ENCODE measurements at regions not wholly inside any gene's neighbourhood (a gene's known extent, or its start where the extent isn't known, plus 50 kb on each side); places are given as distances from the start of the nearest gene placed in this dataset.

DNA sequence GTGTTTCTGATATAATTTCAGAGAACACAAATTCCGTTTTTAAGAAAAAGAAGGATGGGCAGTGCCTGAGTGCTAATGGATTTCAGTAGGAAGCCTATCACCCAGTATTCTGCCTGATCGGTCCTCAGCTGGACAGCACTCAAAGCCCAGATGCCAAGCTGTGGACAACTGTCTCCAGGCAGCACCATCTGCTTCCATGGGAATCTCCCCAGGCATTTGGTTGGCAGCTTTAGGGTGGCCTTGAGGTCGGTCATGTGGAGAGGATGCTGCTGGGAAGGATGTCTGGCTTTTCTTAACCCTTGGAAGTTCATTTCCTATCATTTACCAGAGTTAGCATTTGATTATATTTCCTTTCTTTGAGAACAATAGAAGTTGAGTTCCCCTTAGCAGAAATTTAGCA lies 311.7 kb downstream of the TBC1D4 start:
- Histone ChIP-seq H3K79me2 (ENCODE audit: insufficient read depth, low read length) (no peaks in the 10 kb centered on the region), H3K36me3 (replicated peaks in 1 of 2; ENCODE audit: control insufficient read depth in 1 of 2, insufficient read depth in 2 of 2, low read length in 2 of 2) (no peaks in the 10 kb centered on the region), H3K9me3 (replicated peaks in 1 of 2; ENCODE audit: control insufficient read depth in 1 of 2, insufficient read depth in 1 of 2, low read length in 2 of 2) (peaks cover 0 to 3% of the 10 kb centered on the region in 2 donors), H3K9ac (ENCODE audit: insufficient read depth, low read length, poor library complexity, severe bottlenecking) (no peak overlapping the region), H3K4me1 (ENCODE audit: control insufficient read depth in 1 of 2, insufficient read depth in 2 of 2, low read length in 2 of 2) (no peaks in the 10 kb centered on the region), H4K20me1 (ENCODE audit: insufficient read depth, low read length) (no peaks in the 10 kb centered on the region), H3K4me3 (replicated peaks in 1 of 3; ENCODE audit: low read depth in 2 of 3, low read length in 3 of 3) (no peak overlapping the region), H3K27ac (ENCODE audit: low read depth in 1 of 2, low read length in 2 of 2) (no peak overlapping the region), H2AFZ (ENCODE audit: insufficient read depth, low read depth, low read length, poor library complexity, severe bottlenecking) (no peak overlapping the region), H3K4me2 (replicated peaks; ENCODE audit: extremely low read depth, low read length, poor library complexity, severe bottlenecking) (no peak overlapping the region), H3K27me3 (ENCODE audit: control insufficient read depth in 2 of 2, insufficient read depth in 2 of 2, low read length in 2 of 2) (no peaks in the 10 kb centered on the region)
- no peaks in the 10 kb centered on the region for H3K36me3 Mint-ChIP-seq
- H3K27me3 Mint-ChIP-seq (ENCODE audit: low read depth in 3 of 3), result peaks cover 0 to 1% (median 1%) of the 10 kb centered on the region in 3 donors
- intact Hi-C loops (cut with micrococcal nuclease), result no loop called here
- whole genome bisulfite sequencing (ENCODE audit: insufficient coverage), result 94% methylated on average over 2 of the region's 3 CpGs
- H3K4me3 Mint-ChIP-seq, result no peak overlapping the region
- DNase-seq, result no peak
- H3K27ac Mint-ChIP-seq, result no peak overlapping the region
- no peaks in the 10 kb centered on the region for H3K4me1 Mint-ChIP-seq
- TF ChIP-seq, protein P1, sequence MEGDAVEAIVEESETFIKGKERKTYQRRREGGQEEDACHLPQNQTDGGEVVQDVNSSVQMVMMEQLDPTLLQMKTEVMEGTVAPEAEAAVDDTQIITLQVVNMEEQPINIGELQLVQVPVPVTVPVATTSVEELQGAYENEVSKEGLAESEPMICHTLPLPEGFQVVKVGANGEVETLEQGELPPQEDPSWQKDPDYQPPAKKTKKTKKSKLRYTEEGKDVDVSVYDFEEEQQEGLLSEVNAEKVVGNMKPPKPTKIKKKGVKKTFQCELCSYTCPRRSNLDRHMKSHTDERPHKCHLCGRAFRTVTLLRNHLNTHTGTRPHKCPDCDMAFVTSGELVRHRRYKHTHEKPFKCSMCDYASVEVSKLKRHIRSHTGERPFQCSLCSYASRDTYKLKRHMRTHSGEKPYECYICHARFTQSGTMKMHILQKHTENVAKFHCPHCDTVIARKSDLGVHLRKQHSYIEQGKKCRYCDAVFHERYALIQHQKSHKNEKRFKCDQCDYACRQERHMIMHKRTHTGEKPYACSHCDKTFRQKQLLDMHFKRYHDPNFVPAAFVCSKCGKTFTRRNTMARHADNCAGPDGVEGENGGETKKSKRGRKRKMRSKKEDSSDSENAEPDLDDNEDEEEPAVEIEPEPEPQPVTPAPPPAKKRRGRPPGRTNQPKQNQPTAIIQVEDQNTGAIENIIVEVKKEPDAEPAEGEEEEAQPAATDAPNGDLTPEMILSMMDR (IDR thresholded peaks at IDR 0.05), result no peak
- peaks cover 0 to 12% (median 2%) of the 10 kb centered on the region in 7 donors for H3K9me3 Mint-ChIP-seq

DNA sequence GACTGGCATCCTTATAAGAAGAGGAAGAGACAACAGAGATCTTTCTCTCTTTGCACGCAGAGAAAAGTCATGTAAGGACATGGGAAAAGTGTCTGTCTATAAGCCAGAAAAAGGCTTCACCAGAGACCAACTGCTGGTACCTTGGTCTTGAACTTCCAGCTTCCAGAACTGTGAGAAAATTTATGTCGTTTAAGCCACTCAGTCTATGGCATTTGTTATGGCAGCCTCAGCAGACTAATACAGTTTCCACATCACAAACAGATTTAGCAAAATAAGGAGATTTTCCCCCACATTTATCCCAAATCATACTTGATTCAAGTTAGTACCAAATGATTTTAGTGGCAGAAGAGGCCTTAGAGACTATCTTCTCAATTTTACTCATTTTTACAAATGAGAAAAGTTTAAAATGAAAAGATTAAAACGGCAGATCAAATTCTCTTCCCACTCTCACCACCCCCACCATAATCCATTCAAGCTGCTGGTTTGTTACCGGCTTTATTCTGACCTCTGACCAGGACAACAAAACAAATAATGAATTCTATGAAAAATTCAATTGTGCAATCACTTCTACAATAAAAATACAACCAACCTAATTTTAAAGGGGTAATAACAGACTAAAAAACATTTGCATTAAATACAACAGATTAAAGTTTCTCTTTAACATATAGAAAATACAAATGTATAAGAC lies 316.3 kb downstream of the TBC1D4 start:
- H3K9me3 Mint-ChIP-seq, result peaks cover 1 to 15% (median 2%) of the 10 kb centered on the region in 7 donors
- no peaks in the 10 kb centered on the region for H3K79me2 ChIP-seq (ENCODE audit: insufficient read depth, low read length)
- H3K4me2 ChIP-seq (replicated peaks; ENCODE audit: extremely low read depth, low read length, poor library complexity, severe bottlenecking), result no peak overlapping the region
- no peak overlapping the region for H3K4me3 Mint-ChIP-seq
- no peaks in the 10 kb centered on the region for H3K36me3 ChIP-seq (replicated peaks in 1 of 2; ENCODE audit: control insufficient read depth in 1 of 2, insufficient read depth in 2 of 2, low read length in 2 of 2)
- H3K9ac ChIP-seq (ENCODE audit: insufficient read depth, low read length, poor library complexity, severe bottlenecking), result no peak overlapping the region
- H3K36me3 Mint-ChIP-seq, result no peaks in the 10 kb centered on the region
- H3K4me1 Mint-ChIP-seq, result no peaks in the 10 kb centered on the region
- H4K20me1 ChIP-seq (ENCODE audit: insufficient read depth, low read length), result no peaks in the 10 kb centered on the region
- peaks cover 0 to 1% (median 0%) of the 10 kb centered on the region in 3 donors for H3K27me3 Mint-ChIP-seq (ENCODE audit: low read depth in 3 of 3)
- H3K9me3 ChIP-seq (replicated peaks in 1 of 2; ENCODE audit: control insufficient read depth in 1 of 2, insufficient read depth in 1 of 2, low read length in 2 of 2), result peaks cover 0 to 3% of the 10 kb centered on the region in 2 donors
- H3K27ac ChIP-seq (ENCODE audit: low read depth in 1 of 2, low read length in 2 of 2), result no peak overlapping the region
- no peaks in the 10 kb centered on the region for H3K4me1 ChIP-seq (ENCODE audit: control insufficient read depth in 1 of 2, insufficient read depth in 2 of 2, low read length in 2 of 2)
- WGBS (ENCODE audit: insufficient coverage), result no CpG with 5 or more reads among the region's 4 CpGs
- DNase-seq, result no peak
- no peak overlapping the region for H2AFZ ChIP-seq (ENCODE audit: insufficient read depth, low read depth, low read length, poor library complexity, severe bottlenecking)
- no peak overlapping the region for H3K4me3 ChIP-seq (replicated peaks in 1 of 3; ENCODE audit: low read depth in 2 of 3, low read length in 3 of 3)
- no peaks in the 10 kb centered on the region for H3K27me3 ChIP-seq (ENCODE audit: control insufficient read depth in 2 of 2, insufficient read depth in 2 of 2, low read length in 2 of 2)
- no peak overlapping the region for H3K27ac Mint-ChIP-seq
- TF ChIP-seq, protein P1 (IDR thresholded peaks at IDR 0.05), result no peak
- intact Hi-C loops (cut with micrococcal nuclease), result no loop called here

Data from CD14-positive monocyte (primary cell).